ENCODE measurements at regions not wholly inside any gene's neighbourhood (a gene's known extent, or its start where the extent isn't known, plus 50 kb on each side); places are given as distances from the start of the nearest gene placed in this dataset.

- no peak for TF ChIP-seq MLLT1 (IDR thresholded peaks at IDR 0.05)
- no peak for TF ChIP-seq ZC3H8 (IDR thresholded peaks at IDR 0.05)
- no peak for TF ChIP-seq ZBTB11 (CRISPR knock-in tag; IDR thresholded peaks at IDR 0.05)
- TF ChIP-seq ZNF24 (IDR thresholded peaks at IDR 0.05): no peak
These were observed 117.8 kb upstream of the DKK2 start (continued) for GRCh38 chr4:107153956-107154355.

DNA sequence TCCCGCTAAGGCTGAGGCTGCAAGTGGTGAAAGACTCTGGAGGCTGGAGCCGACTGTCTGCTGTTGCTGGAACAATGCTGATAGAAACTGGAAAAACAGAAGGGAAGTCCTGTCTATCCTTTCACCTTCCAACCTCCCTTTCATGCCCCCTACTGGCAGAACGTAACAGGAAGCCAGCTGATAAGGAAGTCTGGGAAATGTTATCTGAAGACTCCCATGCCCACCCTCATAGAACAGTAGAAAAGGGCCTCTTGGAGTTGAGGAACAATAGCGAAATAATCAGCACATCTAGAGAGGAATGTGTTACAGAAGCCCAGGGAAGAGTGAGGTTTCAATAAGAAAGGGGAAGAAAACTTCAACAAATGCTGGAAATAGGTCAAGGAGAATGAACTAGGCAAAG is 117.1 kb upstream of the DKK2 start:
- Histone ChIP-seq H3K4me2 (ENCODE audit: insufficient read depth, low read length) (no peak overlapping the region), H3K9me3 (replicated peaks; ENCODE audit: control insufficient read depth, insufficient read depth, low read depth, low read length) (peaks cover 2% of the 10 kb centered on the region; the same call in 1 of the 2 replicates), H3K36me3 (ENCODE audit: control insufficient read depth, insufficient read depth, low read length) (no peaks in the 10 kb centered on the region), H3K4me3 (no peak overlapping the region), H3K9ac (ENCODE audit: insufficient read depth in 1 of 2, low read depth in 2 of 2, low read length in 2 of 2) (no peak overlapping the region), H4K20me1 (replicated peaks; ENCODE audit: control insufficient read depth, insufficient read depth, low read length) (no peaks in the 10 kb centered on the region), H3K27ac (ENCODE audit: extremely low read depth, low read depth, low read length) (no peak overlapping the region), H3K9me1 (ENCODE audit: control insufficient read depth, insufficient read depth, low read length) (no peaks in the 10 kb centered on the region), H3K79me2 (ENCODE audit: control insufficient read depth, insufficient read depth, low read length) (no peaks in the 10 kb centered on the region), H3K4me1 (replicated peaks in 1 of 2; ENCODE audit: control insufficient read depth in 2 of 2, insufficient read depth in 2 of 2, low read length in 2 of 2) (no peaks in the 10 kb centered on the region), H3K27me3 (ENCODE audit: control insufficient read depth in 2 of 2, insufficient read depth in 2 of 2, low read length in 2 of 2) (no peaks in the 10 kb centered on the region), H2AFZ (ENCODE audit: low read depth, low read length) (no peak overlapping the region)
- intact Hi-C loops (cut with micrococcal nuclease): no loop called here
- POLR2A ChIA-PET: no interaction called here
- no TSS peak for BruUV-seq (replicated peaks)
- DNase-seq (ENCODE audit: extremely low read depth in 1 of 4, low spot score in 3 of 4) (peak in 1 of 4 experiments; percentile 1), ATAC-seq (no peak), FAIRE-seq (no peak)
- in situ Hi-C loops (cut with MboI): no loop called here
- WGBS (ENCODE audit: insufficient coverage, low coverage, missing lambda C conversion rate): 0% methylated on average over 4 of the region's 4 CpGs
- CTCF ChIA-PET (ENCODE audit: low intra/inter-chr PET ratio): no interaction called here
- TF ChIP-seq SREBF1 (IDR thresholded peaks at IDR 0.05; ENCODE audit: borderline replicate concordance, low read depth, low read length) (no peak), GABPA (tag; conservative IDR thresholded peaks at IDR 0.05; ENCODE audit: low read depth) (no peak), FUS (optimal IDR thresholded peaks at IDR 0.05; ENCODE audit: low read depth, low read length) (no peak), ZNF444 (CRISPR knock-in tag; IDR thresholded peaks at IDR 0.05) (no peak), CCAR2 (IDR thresholded peaks at IDR 0.05; ENCODE audit: low read depth, low read length) (no peak), KDM4B (IDR thresholded peaks at IDR 0.05; ENCODE audit: borderline replicate concordance in 2 of 2, low read depth in 1 of 2) (no peak), PTTG1 (tag; IDR thresholded peaks at IDR 0.05; ENCODE audit: low read depth) (no peak), SRSF7 (optimal IDR thresholded peaks at IDR 0.05; ENCODE audit: low read depth, low read length) (no peak), HNRNPUL1 (IDR thresholded peaks at IDR 0.05; ENCODE audit: low read length) (no peak), YY1 (IDR thresholded peaks at IDR 0.05; ENCODE audit: borderline replicate concordance in 1 of 3, control insufficient read depth in 1 of 3, extremely low read depth in 1 of 3, insufficient read depth in 3 of 3, insufficient read length in 1 of 3, insufficient replicate concordance in 2 of 3, low read depth in 1 of 3, low read length in 2 of 3) (no peak)

Measured in K562 (cell line).